Stimulated activated memory B cell treated with anti-CD40 and anti-IgM and Interleukin-4, amounts not matched to agents 10 μg/mL and 1 μg/mL and 100 μg/mL, for 72 hours (primary cell): ENCODE measurements at regions not wholly inside any gene's neighbourhood (a gene's known extent, or its start where the extent isn't known, plus 50 kb on each side); places are given as distances from the start of the nearest gene placed in this dataset.
A peak's percentile ranks its signal among the peaks of the same experiment; 100 is the strongest.

Source experiments
- ATAC-seq: fragments of 150-1000 bp; cut with Tn5 transposase; 2 replicates; pipeline ENCODE4 v1.10.0; 2021
- H3K27ac Mint-ChIP-seq: one replicate; pipeline ENCODE4 v1.8.0; 2022; ENCODE audit warnings: mild to moderate bottlenecking, mixed read lengths
- H3K27me3 Mint-ChIP-seq: one replicate; pipeline ENCODE4 v1.8.0; 2022; ENCODE audit warnings: mixed read lengths
- H3K36me3 Mint-ChIP-seq: one replicate; pipeline ENCODE4 v1.8.0; 2022; ENCODE audit warnings: mixed read lengths
- H3K4me1 Mint-ChIP-seq: one replicate; pipeline ENCODE4 v1.8.0; 2022; ENCODE audit warnings: mixed read lengths
- H3K4me3 Mint-ChIP-seq: one replicate; pipeline ENCODE4 v1.8.0; 2022; ENCODE audit warnings: mild to moderate bottlenecking, moderate library complexity, mixed read lengths
- H3K9me3 Mint-ChIP-seq: one replicate; pipeline ENCODE4 v1.8.0; 2022; ENCODE audit warnings: mixed read lengths

- no peaks in the 10 kb centered on the region for H3K36me3 Mint-ChIP-seq
- no peak overlapping the region for H3K4me3 Mint-ChIP-seq
- H3K9me3 Mint-ChIP-seq, result no peaks in the 10 kb centered on the region
- H3K4me1 Mint-ChIP-seq, result no peaks in the 10 kb centered on the region
- H3K27me3 Mint-ChIP-seq, result no peaks in the 10 kb centered on the region
- H3K27ac Mint-ChIP-seq, result no peak overlapping the region
- ATAC-seq, result no peak
Measured at GRCh38 chr4:122050841-122051240, 99.0 kb upstream of the TRPC3 start.

- Mint-ChIP-seq H3K27me3 (no peaks in the 10 kb centered on the region), H3K4me1 (no peaks in the 10 kb centered on the region), H3K36me3 (no peaks in the 10 kb centered on the region), H3K27ac (no peak overlapping the region), H3K9me3 (peaks cover 3% of the 10 kb centered on the region), H3K4me3 (no peak overlapping the region)
- peak; percentile 32 for ATAC-seq
Measured at GRCh38 chr4:122047456-122048425, 95.9 kb upstream of the TRPC3 start.

GRCh38 chr4:122046255-122046654 is 94.4 kb upstream of the TRPC3 start:
- Mint-ChIP-seq H3K9me3 (peaks cover 3% of the 10 kb centered on the region), H3K36me3 (no peaks in the 10 kb centered on the region), H3K4me3 (no peak overlapping the region), H3K4me1 (no peaks in the 10 kb centered on the region), H3K27ac (no peak overlapping the region), H3K27me3 (no peaks in the 10 kb centered on the region)
- no peak for ATAC-seq

DNA sequence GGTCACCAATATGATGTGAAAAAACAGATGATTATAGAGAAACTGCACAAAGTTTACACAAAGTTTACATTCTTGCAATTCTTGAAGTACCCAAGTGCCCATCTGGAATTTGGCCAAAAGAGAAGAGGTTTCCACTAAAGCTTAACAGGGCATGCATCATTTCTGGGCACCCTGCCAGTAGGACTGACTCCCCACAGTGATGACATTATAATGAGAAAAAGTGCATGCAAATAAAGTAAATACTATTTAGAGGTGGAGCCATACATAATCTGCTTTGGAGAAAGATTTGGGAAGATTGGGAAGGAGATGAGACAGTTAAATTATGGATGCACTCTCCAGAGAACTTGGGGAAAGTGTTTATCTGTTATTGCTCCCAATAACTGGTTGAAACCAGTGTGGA is 93.7 kb upstream of the TRPC3 start:
- Mint-ChIP-seq H3K4me1 (no peaks in the 10 kb centered on the region), H3K4me3 (no peak overlapping the region), H3K27ac (no peak overlapping the region), H3K36me3 (no peaks in the 10 kb centered on the region), H3K27me3 (no peaks in the 10 kb centered on the region), H3K9me3 (peaks cover 3% of the 10 kb centered on the region)
- ATAC-seq, result no peak

GRCh38 chr4:122044501-122044900 is 92.6 kb upstream of the TRPC3 start:
- no peak for ATAC-seq
- no peaks in the 10 kb centered on the region for H3K4me1 Mint-ChIP-seq
- no peaks in the 10 kb centered on the region for H3K36me3 Mint-ChIP-seq
- no peaks in the 10 kb centered on the region for H3K27me3 Mint-ChIP-seq
- H3K4me3 Mint-ChIP-seq, result no peak overlapping the region
- H3K9me3 Mint-ChIP-seq, result peaks cover 3% of the 10 kb centered on the region
- no peak overlapping the region for H3K27ac Mint-ChIP-seq

- no peaks in the 10 kb centered on the region for H3K36me3 Mint-ChIP-seq
- no peak overlapping the region for H3K27ac Mint-ChIP-seq
- peaks cover 3% of the 10 kb centered on the region for H3K9me3 Mint-ChIP-seq
- H3K4me3 Mint-ChIP-seq, result no peak overlapping the region
- no peaks in the 10 kb centered on the region for H3K27me3 Mint-ChIP-seq
- no peak for ATAC-seq
- H3K4me1 Mint-ChIP-seq, result no peaks in the 10 kb centered on the region
Measured at GRCh38 chr4:122041312-122041711, 89.5 kb upstream of the TRPC3 start.

DNA sequence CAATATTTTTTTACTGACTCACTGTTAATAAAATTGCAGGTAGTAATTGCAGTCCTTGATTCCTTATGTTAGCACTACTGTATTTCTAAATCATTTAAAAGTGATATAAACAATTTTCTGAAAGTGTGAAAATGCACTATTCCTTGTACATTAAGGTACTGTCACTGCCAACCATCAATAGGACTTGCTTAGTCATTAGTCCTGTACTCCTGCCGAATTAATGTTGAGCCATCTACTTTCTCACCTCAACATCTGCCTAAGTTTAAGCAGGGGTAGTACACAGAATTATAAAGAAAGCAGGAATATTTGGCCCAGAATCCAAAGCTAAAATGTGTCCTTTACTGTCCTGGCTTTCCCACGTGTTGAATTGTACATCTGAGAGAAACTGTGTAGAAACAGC is 87.0 kb upstream of the TRPC3 start:
- Mint-ChIP-seq H3K4me3 (no peak overlapping the region), H3K36me3 (no peaks in the 10 kb centered on the region), H3K27me3 (no peaks in the 10 kb centered on the region), H3K4me1 (no peaks in the 10 kb centered on the region), H3K9me3 (no peaks in the 10 kb centered on the region), H3K27ac (no peak overlapping the region)
- ATAC-seq, result no peak

DNA sequence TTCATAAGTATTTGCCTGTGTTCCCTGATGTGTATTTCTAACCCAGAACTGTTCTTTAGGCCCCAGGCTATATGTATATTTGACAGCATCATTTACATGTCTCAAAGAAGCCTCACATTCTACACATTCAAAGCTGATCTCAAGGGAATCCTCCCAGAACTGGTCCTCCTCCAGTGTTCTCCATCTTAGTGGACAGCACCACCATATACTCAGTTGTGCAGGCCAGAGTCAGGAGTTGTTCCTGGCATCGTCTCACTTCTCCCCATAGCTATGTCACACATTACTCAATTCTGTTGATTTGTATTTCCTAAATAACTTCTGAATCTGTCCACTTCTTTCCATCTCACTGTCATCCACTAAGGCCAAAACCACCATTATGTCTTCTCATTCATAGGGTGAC is 82.8 kb upstream of the TRPC3 start:
- Mint-ChIP-seq H3K9me3 (peaks cover 17% of the 10 kb centered on the region), H3K4me1 (no peaks in the 10 kb centered on the region), H3K4me3 (no peak overlapping the region), H3K27ac (no peak overlapping the region), H3K27me3 (no peaks in the 10 kb centered on the region), H3K36me3 (no peaks in the 10 kb centered on the region)
- no peak for ATAC-seq

DNA sequence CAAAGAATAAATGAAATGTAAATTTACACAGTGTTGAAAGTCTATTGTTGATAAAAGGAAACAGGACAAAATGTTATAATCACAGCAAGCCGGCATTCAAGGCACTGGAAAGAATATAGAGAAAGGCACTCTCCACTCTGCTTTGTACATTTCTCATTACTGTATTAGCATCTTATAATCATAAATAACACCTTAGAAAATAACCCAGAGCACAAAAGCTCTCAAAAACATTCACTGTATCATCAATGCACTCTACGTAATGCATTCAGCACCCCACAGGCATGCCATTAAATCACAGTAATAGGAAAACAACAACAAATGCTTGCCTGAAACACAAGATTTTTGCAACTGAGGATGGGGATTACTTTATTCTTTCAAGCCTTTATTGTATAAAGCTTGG is 75.3 kb upstream of the TRPC3 start:
- Mint-ChIP-seq H3K27me3 (no peaks in the 10 kb centered on the region), H3K4me3 (no peak overlapping the region), H3K36me3 (no peaks in the 10 kb centered on the region), H3K27ac (no peak overlapping the region), H3K9me3 (peaks cover 19% of the 10 kb centered on the region), H3K4me1 (no peaks in the 10 kb centered on the region)
- no peak for ATAC-seq

GRCh38 chr4:122017296-122017695 is 65.4 kb upstream of the TRPC3 start:
- no peak overlapping the region for H3K27ac Mint-ChIP-seq
- no peaks in the 10 kb centered on the region for H3K4me1 Mint-ChIP-seq
- ATAC-seq, result no peak
- H3K27me3 Mint-ChIP-seq, result peaks cover 14% of the 10 kb centered on the region
- H3K36me3 Mint-ChIP-seq, result no peaks in the 10 kb centered on the region
- H3K9me3 Mint-ChIP-seq, result no peaks in the 10 kb centered on the region
- no peak overlapping the region for H3K4me3 Mint-ChIP-seq

GRCh38 chr4:122015203-122015602 is 63.3 kb upstream of the TRPC3 start:
- no peak overlapping the region for H3K27ac Mint-ChIP-seq
- no peaks in the 10 kb centered on the region for H3K36me3 Mint-ChIP-seq
- H3K4me1 Mint-ChIP-seq, result no peaks in the 10 kb centered on the region
- H3K4me3 Mint-ChIP-seq, result no peak overlapping the region
- peaks cover 27% of the 10 kb centered on the region for H3K27me3 Mint-ChIP-seq
- H3K9me3 Mint-ChIP-seq, result no peaks in the 10 kb centered on the region
- ATAC-seq, result no peak

- no peaks in the 10 kb centered on the region for H3K9me3 Mint-ChIP-seq
- no peak overlapping the region for H3K4me3 Mint-ChIP-seq
- H3K27ac Mint-ChIP-seq, result no peak overlapping the region
- no peaks in the 10 kb centered on the region for H3K36me3 Mint-ChIP-seq
- no peak for ATAC-seq
- peaks cover 21% of the 10 kb centered on the region for H3K27me3 Mint-ChIP-seq
- H3K4me1 Mint-ChIP-seq, result no peaks in the 10 kb centered on the region
Measured at GRCh38 chr4:122012735-122013134, 60.9 kb upstream of the TRPC3 start.

GRCh38 chr4:122010610-122011009 is 58.8 kb upstream of the TRPC3 start:
- Mint-ChIP-seq H3K27ac (no peak overlapping the region), H3K4me3 (no peak overlapping the region), H3K27me3 (peaks cover 29% of the 10 kb centered on the region), H3K9me3 (no peaks in the 10 kb centered on the region), H3K36me3 (no peaks in the 10 kb centered on the region), H3K4me1 (no peaks in the 10 kb centered on the region)
- ATAC-seq, result no peak

GRCh38 chr4:122009524-122009923 is 57.7 kb upstream of the TRPC3 start:
- H3K9me3 Mint-ChIP-seq, result no peaks in the 10 kb centered on the region
- H3K36me3 Mint-ChIP-seq, result no peaks in the 10 kb centered on the region
- H3K27ac Mint-ChIP-seq, result no peak overlapping the region
- no peaks in the 10 kb centered on the region for H3K4me1 Mint-ChIP-seq
- no peak for ATAC-seq
- peaks cover 29% of the 10 kb centered on the region for H3K27me3 Mint-ChIP-seq
- no peak overlapping the region for H3K4me3 Mint-ChIP-seq

GRCh38 chr4:122007016-122007415 is 55.2 kb upstream of the TRPC3 start:
- Mint-ChIP-seq H3K27me3 (peaks cover 34% of the 10 kb centered on the region), H3K4me3 (no peak overlapping the region), H3K9me3 (no peaks in the 10 kb centered on the region), H3K4me1 (peaks cover 7% of the 10 kb centered on the region), H3K27ac (no peak overlapping the region), H3K36me3 (no peaks in the 10 kb centered on the region)
- no peak for ATAC-seq

DNA sequence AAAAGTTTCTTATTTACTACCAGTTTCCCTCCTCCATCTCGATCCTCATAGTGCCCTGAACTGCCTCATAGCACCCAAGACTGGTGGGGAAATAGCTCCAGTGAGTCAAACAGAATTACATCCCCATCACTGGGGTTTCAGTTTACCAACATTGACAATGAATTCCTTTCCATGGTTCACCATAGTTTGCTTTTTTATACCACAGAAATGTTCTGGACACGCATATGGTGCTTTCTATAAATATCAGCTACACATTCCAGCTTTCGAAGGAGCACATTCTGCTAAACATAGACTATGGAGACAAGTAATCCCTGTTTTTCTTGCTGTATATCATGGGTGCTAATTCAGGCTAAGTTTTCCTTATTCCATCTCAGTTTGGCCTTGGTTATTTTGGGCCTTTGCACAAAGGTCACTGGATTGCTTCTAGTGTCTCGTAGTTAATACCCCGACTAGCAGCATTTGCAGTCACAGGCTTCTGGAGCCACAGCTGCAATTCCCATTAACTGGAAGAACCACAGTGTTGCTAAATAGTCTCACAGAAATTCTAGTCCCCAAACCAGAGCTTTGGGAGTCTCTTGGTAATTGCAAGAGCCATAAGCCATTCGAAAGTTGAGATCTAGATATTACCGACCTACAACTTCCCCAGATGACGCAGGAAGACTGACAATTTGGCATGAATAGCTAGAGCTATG is 53.4 kb upstream of the TRPC3 start:
- no peak overlapping the region for H3K4me3 Mint-ChIP-seq
- H3K4me1 Mint-ChIP-seq, result peaks cover 7% of the 10 kb centered on the region
- no peaks in the 10 kb centered on the region for H3K9me3 Mint-ChIP-seq
- ATAC-seq, result no peak
- H3K27ac Mint-ChIP-seq, result no peak overlapping the region
- no peaks in the 10 kb centered on the region for H3K36me3 Mint-ChIP-seq
- H3K27me3 Mint-ChIP-seq, result peaks cover 25% of the 10 kb centered on the region
